A549 (cell line): ENCODE measurements at regions not wholly inside any gene's neighbourhood (a gene's known extent, or its start where the extent isn't known, plus 50 kb on each side); places are given as distances from the start of the nearest gene placed in this dataset.

ENCODE experiments used
- ATAC-seq, 2 experiments: fragments of 200-7000 bp in 1 of 2; fragments of >200 bp in 1 of 2; cut with Nextera tagmentation in 1 of 2; cut with Tn5 transposase in 1 of 2; 3 replicates each; pipeline versions ENCODE4 v1.8.0 to v1.9.1; 2018 to 2020; ENCODE audit warnings: mild to moderate bottlenecking in 1 of 2, moderate library complexity in 1 of 2
- CTCF ChIA-PET: fragments of 300-600 bp; sonication (Branson Sonifier 250); formaldehyde crosslinking; extraction: SDS; loops from one replicate; lab custom pipeline; 2021; ENCODE audit warnings: antibody characterized with exemption, inconsistent platforms; lab: Yijun Ruan, JAX
- POLR2A ChIA-PET: fragments of 350-600 bp; formaldehyde crosslinking; extraction: SDS; loops from one replicate; lab custom pipeline; 2021; ENCODE audit warnings: antibody characterized with exemption, inconsistent platforms; lab: Yijun Ruan, JAX
- DNase-seq, 2 experiments: peaks; one replicate each; pipeline versions ENCODE4 v3.0.0 to v3.0.0-alpha.2; 2011 to 2016; ENCODE audit warnings: low read depth in 1 of 2, low spot score in 1 of 2
- FAIRE-seq: peaks from 2 replicates; lab custom pipeline; 2011; peaks lifted over from hg19 to GRCh38; lab: Jason Lieb, UNC
- H3K27ac ChIP-seq, 2 experiments: fragments of >200 bp; sonication (Bioruptor Twin); formaldehyde crosslinking; 3 replicates each; pipeline ENCODE4 v1.5.1; 2016 to 2017
- H3K4me1 ChIP-seq: fragments of >200 bp; sonication (Bioruptor Twin); formaldehyde crosslinking; 3 replicates; pipeline ENCODE4 v1.6.1; 2016
- H3K4me2 ChIP-seq: fragments of >200 bp; sonication (Bioruptor Twin); formaldehyde crosslinking; 3 replicates; pipeline ENCODE4 v1.6.1; 2016
- H3K4me3 ChIP-seq: fragments of >200 bp; sonication (Bioruptor Twin); formaldehyde crosslinking; 3 replicates; pipeline ENCODE4 v1.5.1; 2016
- H3K9me3 ChIP-seq: fragments of >200 bp; sonication (Bioruptor Twin); formaldehyde crosslinking; 3 replicates; pipeline ENCODE4 v1.6.1; 2016
- CBX2 ChIP-seq: fragments of 200-600 bp; sonication (generic); IDR thresholded peaks from 2 replicates; pipeline ENCODE4 v1.6.1; 2016; ENCODE audit warnings: low read depth, mild to moderate bottlenecking, borderline replicate concordance
- CTCF ChIP-seq: fragments of >200 bp; sonication (Bioruptor Twin); formaldehyde crosslinking; IDR thresholded peaks from 3 replicates; pipeline ENCODE4 v1.5.1; 2016
- EHMT2 ChIP-seq: fragments of 200-600 bp; sonication (generic); IDR thresholded peaks from 2 replicates; pipeline ENCODE4 v1.6.1; 2016; ENCODE audit warnings: antibody characterized with exemption, low read depth, mild to moderate bottlenecking, moderate library complexity
- ELK1 ChIP-seq: fragments of 150-350 bp; IDR thresholded peaks from 2 replicates; pipeline ENCODE4 v1.6.1; 2014; ENCODE audit warnings: low read depth, mild to moderate bottlenecking, low read length
- EP300 ChIP-seq, 2 experiments: fragments of >200 bp; sonication (Bioruptor Twin); formaldehyde crosslinking; IDR thresholded peaks; 2 replicates in 1 of 2; 3 replicates in 1 of 2; pipeline ENCODE4 v1.6.1; 2016 to 2017
- FOSB ChIP-seq: fragments of 250-450 bp; sonication (Bioruptor Pico); IDR thresholded peaks from 2 replicates; pipeline ENCODE4 v1.5.0; 2020; ENCODE audit warnings: mild to moderate bottlenecking, moderate library complexity
- HDAC2 ChIP-seq: fragments of 200-600 bp; sonication (generic); IDR thresholded peaks from 2 replicates; pipeline ENCODE4 v1.6.1; 2016
- HOXB5 ChIP-seq: fragments of 250-450 bp; sonication (Bioruptor Pico); IDR thresholded peaks from 2 replicates; pipeline ENCODE4 v1.5.0; 2020; ENCODE audit warnings: mild to moderate bottlenecking, moderate library complexity
- JUNB ChIP-seq: fragments of >200 bp; sonication (Bioruptor Twin); formaldehyde crosslinking; IDR thresholded peaks from 2 replicates; pipeline ENCODE4 v1.6.1; 2016
- MYC ChIP-seq: IDR thresholded peaks from 2 replicates; pipeline ENCODE4 v1.6.1; 2012; ENCODE audit warnings: mild to moderate bottlenecking, inconsistent platforms, low read length, improper control_type of control experiment, borderline replicate concordance
- NPAS2 ChIP-seq: fragments of 250-450 bp; sonication (Bioruptor Pico); IDR thresholded peaks from 2 replicates; pipeline ENCODE4 v1.8.0; 2022; ENCODE audit warnings: mild to moderate bottlenecking, moderate library complexity, borderline replicate concordance
- PHF8 ChIP-seq: fragments of 200-600 bp; sonication (generic); IDR thresholded peaks from 2 replicates; pipeline ENCODE4 v1.6.1; 2016; ENCODE audit warnings: low read depth, mild to moderate bottlenecking, antibody characterized with exemption, moderate library complexity, borderline replicate concordance
- RAD21 ChIP-seq, 2 experiments: fragments of >200 bp in 1 of 2; sonication (Bioruptor Twin) in 1 of 2; formaldehyde crosslinking in 1 of 2; IDR thresholded peaks in 1 of 2; conservative IDR thresholded peaks in 1 of 2; 2 replicates in 1 of 2; 3 replicates in 1 of 2; pipeline ENCODE4 v1.6.1; 2012 to 2018; ENCODE audit warnings: inconsistent platforms in 1 of 2
- RCOR1 ChIP-seq: fragments of 150-350 bp; IDR thresholded peaks from 2 replicates; pipeline ENCODE4 v1.6.1; 2014; ENCODE audit warnings: antibody characterized with exemption, low read length, low read depth
- REST ChIP-seq: fragments of 200-600 bp; sonication (generic); IDR thresholded peaks from 2 replicates; pipeline ENCODE4 v1.6.1; 2016; ENCODE audit warnings: antibody characterized with exemption, mild to moderate bottlenecking, moderate library complexity
- TP53 ChIP-seq: fragments of 250-450 bp; sonication (Bioruptor Pico); IDR thresholded peaks from 2 replicates; pipeline ENCODE4 v1.5.0; 2021; ENCODE audit warnings: mild to moderate bottlenecking, moderate library complexity
- ZC3H11A ChIP-seq: fragments of 450-650 bp; IDR thresholded peaks from 2 replicates; pipeline ENCODE4 v1.6.1; 2014; ENCODE audit warnings: antibody characterized with exemption, mild to moderate bottlenecking
- ZNF302 ChIP-seq: fragments of 250-450 bp; sonication (Bioruptor Pico); IDR thresholded peaks from 2 replicates; pipeline ENCODE4 v1.9.0; 2021; ENCODE audit warnings: inconsistent platforms, mild to moderate bottlenecking, moderate library complexity
- ZSCAN20 ChIP-seq: fragments of 250-450 bp; sonication (Bioruptor Pico); IDR thresholded peaks from 2 replicates; pipeline ENCODE4 v1.8.0; 2022; ENCODE audit warnings: mild to moderate bottlenecking, moderate library complexity
- WGBS: methylation state at CpG from one replicate; pipeline ENCODE4 v1.1.6; 2017; ENCODE audit errors: missing lambda C conversion rate; 5-methylcytosine and 5-hydroxymethylcytosine counted together
- TF ChIP-seq, protein P1 (sequence below): IDR thresholded peaks from 2 replicates; pipeline ENCODE4 v1.6.1; 2012
- TF ChIP-seq, protein P2 (sequence below): fragments of >200 bp; sonication (Bioruptor Twin); formaldehyde crosslinking; IDR thresholded peaks from 2 replicates; pipeline ENCODE4 v1.6.1; 2016
- TF ChIP-seq, protein P3 (sequence below): fragments of 450-650 bp; IDR thresholded peaks from 2 replicates; pipeline ENCODE4 v1.6.1; 2014; ENCODE audit warnings: antibody characterized with exemption

DNA sequence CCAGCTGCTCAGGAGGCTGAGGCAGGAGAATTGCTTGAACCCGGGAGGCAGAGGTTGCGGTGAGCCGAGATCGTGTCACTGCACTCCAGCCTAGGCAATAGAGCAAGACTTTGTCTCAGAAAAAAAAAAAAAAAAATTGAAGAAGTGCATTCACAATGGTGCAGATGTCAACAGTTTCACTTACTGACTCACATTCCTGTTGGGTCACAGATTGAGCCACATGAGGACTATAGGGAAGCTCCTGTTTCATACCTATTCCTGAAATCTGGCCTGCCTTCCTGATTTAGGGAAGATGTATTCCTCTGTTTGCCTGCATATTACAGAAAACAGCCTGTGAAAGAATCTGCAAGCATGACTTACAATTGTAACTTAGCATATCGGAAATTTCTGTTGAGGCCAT lies 78.2 kb downstream of the AKR1C4 start:
- ChIA-PET POLR2A (no interaction called here), CTCF (interaction anchor here (0.6 to 1.9 kb wide), 3 partner anchors 8 to 425 kb away, joined by 3 to 8 read pairs (median 6); no protein-coding TSS in a partner anchor)
- Histone ChIP-seq H3K27ac (0 out of 6 replicates have a peak overlapping the region, but pooled peaks of 1 of the 2 experiments have one; percentile 4), H3K9me3 (peaks cover under 1% of the 10 kb centered on the region; the same call in 1 of the 3 replicates), H3K4me3 (no peak overlapping the region), H3K4me2 (no peak overlapping the region), H3K4me1 (peaks cover 5% of the 10 kb centered on the region; the same call in 1 of the 3 replicates)
- ATAC-seq, result no peak
- FAIRE-seq, result no peak
- TF ChIP-seq EP300 (IDR thresholded peaks at IDR 0.05) (no peak), HDAC2 (no peak), JUNB (no peak), NPAS2 (no peak), FOSB (CRISPR knock-in tag) (no peak), REST (no peak), RCOR1 (no peak), ZSCAN20 (CRISPR knock-in tag) (no peak), HOXB5 (CRISPR knock-in tag) (no peak), ELK1 (no peak), ZC3H11A (no peak), MYC (no peak)
- TF ChIP-seq, protein P1, sequence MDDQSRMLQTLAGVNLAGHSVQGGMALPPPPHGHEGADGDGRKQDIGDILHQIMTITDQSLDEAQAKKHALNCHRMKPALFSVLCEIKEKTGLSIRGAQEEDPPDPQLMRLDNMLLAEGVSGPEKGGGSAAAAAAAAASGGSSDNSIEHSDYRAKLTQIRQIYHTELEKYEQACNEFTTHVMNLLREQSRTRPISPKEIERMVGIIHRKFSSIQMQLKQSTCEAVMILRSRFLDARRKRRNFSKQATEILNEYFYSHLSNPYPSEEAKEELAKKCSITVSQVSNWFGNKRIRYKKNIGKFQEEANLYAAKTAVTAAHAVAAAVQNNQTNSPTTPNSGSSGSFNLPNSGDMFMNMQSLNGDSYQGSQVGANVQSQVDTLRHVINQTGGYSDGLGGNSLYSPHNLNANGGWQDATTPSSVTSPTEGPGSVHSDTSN, result no peak
- DNase-seq, result no peak
- 95% methylated on average over 5 of the region's 5 CpGs for WGBS

GRCh38 chr10:5281356-5281755 lies 83.4 kb upstream of the UCN3 start:
- ChIA-PET POLR2A (no interaction called here), CTCF (interaction anchor here (1.1 to 5.3 kb wide), 7 partner anchors 9 to 431 kb away, joined by 3 to 68 read pairs (median 3); no protein-coding TSS in a partner anchor)
- ATAC-seq (no peak), FAIRE-seq (no peak), DNase-seq (no peak)
- peaks cover 24% of the 10 kb centered on the region for H3K9me3 ChIP-seq
- H3K4me1 ChIP-seq, result peaks cover 41% of the 10 kb centered on the region
- no peak overlapping the region; the same call in 1 of the 3 replicates for H3K4me2 ChIP-seq
- WGBS, result 65% methylated on average over 2 of the region's 2 CpGs
- no peak overlapping the region for H3K4me3 ChIP-seq
- peak overlapping the region; percentile 75 to 97 for H3K27ac ChIP-seq
- TF ChIP-seq, protein P2, sequence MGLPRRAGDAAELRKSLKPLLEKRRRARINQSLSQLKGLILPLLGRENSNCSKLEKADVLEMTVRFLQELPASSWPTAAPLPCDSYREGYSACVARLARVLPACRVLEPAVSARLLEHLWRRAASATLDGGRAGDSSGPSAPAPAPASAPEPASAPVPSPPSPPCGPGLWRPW, result no peak
- TF ChIP-seq TP53, result no peak
- TF ChIP-seq RAD21 (conservative IDR thresholded peaks at IDR 0.05 in 1 of 2, IDR thresholded peaks at IDR 0.05 in 1 of 2), result no peak
- TF ChIP-seq, all 56 proteins: peak for 0

DNA sequence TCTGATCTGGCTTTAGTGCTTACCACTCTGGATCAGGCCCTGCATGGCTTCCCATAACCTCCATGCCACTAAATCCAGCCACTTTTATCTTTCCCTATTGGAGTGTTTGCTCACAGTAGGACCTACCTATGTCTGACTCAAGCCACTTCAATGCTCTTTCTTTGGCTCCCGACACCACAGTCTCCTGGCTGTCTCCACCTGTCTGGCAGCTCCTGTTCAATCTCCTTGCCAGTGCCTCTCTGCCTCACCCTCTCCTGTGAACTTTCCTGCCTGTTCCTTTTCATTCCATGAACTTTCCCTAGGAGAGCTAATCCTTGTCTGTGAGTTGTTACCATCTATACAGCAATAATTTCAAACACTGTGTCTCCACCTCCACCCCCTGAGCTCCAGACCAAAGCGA lies 82.6 kb upstream of the UCN3 start:
- FAIRE-seq, result no peak
- POLR2A ChIA-PET, result interaction anchor here (1.8 kb wide), 1 partner anchor 185 kb away, joined by 6 read pairs; no protein-coding TSS in a partner anchor
- peak overlapping the region; percentile 96 to 97 for H3K27ac ChIP-seq
- H3K9me3 ChIP-seq, result peaks cover 27% of the 10 kb centered on the region
- 63% methylated on average over 2 of the region's 2 CpGs for WGBS
- ATAC-seq, result no peak
- CTCF ChIA-PET, result interaction anchor here (1.0 to 5.3 kb wide), 10 partner anchors 8 to 467 kb away, joined by 3 to 68 read pairs (median 6); partner anchors contain the start of gene AKR1C3
- H3K4me3 ChIP-seq, result peak overlapping the region; percentile 6; the same call in 1 of the 3 replicates
- peaks cover 41% of the 10 kb centered on the region for H3K4me1 ChIP-seq
- H3K4me2 ChIP-seq, result peak overlapping the region; percentile 56
- DNase-seq, result peak in 1 of 2 experiments; percentile 24
- TF ChIP-seq CTCF, result no peak
- no peak for TF ChIP-seq ELK1
- TF ChIP-seq RCOR1, result no peak
- TF ChIP-seq FOSB (CRISPR knock-in tag), result no peak
- no peak for TF ChIP-seq CBX2
- no peak for TF ChIP-seq ZNF302
- no peak for TF ChIP-seq PHF8
- TF ChIP-seq, protein P3, sequence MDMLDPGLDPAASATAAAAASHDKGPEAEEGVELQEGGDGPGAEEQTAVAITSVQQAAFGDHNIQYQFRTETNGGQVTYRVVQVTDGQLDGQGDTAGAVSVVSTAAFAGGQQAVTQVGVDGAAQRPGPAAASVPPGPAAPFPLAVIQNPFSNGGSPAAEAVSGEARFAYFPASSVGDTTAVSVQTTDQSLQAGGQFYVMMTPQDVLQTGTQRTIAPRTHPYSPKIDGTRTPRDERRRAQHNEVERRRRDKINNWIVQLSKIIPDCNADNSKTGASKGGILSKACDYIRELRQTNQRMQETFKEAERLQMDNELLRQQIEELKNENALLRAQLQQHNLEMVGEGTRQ, result no peak
- no peak for TF ChIP-seq EHMT2
- TF ChIP-seq TP53, result no peak
